HG03097 (cell line): ENCODE measurements at regions not wholly inside any gene's neighbourhood (a gene's known extent, or its start where the extent isn't known, plus 50 kb on each side); places are given as distances from the start of the nearest gene placed in this dataset.

Experiments used
- ATAC-seq: cut with Tn5 transposase; IDR thresholded peaks from one replicate; pipeline ENCODE4 v1.9.1; 2021; ENCODE audit not compliant: unreplicated experiment, low FRiP score

GRCh38 chrX:14194711-14195110 lies 165.0 kb upstream of the GEMIN8 start:
- no peak for ATAC-seq

- no peak for ATAC-seq
Observed at GRCh38 chrX:14193547-14193946, 163.9 kb upstream of the GEMIN8 start.

- no peak for ATAC-seq
Observed at GRCh38 chrX:14173873-14174272, 144.2 kb upstream of the GEMIN8 start.

- no peak for ATAC-seq
Observed at GRCh38 chrX:14164828-14165227, 135.1 kb upstream of the GEMIN8 start.

- ATAC-seq, result no peak
Observed at GRCh38 chrX:14125462-14125861, 95.8 kb upstream of the GEMIN8 start.

- no peak for ATAC-seq
Observed at GRCh38 chrX:14124562-14124961, 94.9 kb upstream of the GEMIN8 start.

- ATAC-seq, result peak; percentile 59
Observed at GRCh38 chrX:14095702-14096101, 66.0 kb upstream of the GEMIN8 start.

GRCh38 chrX:14094191-14094590 lies 64.5 kb upstream of the GEMIN8 start:
- ATAC-seq, result no peak

GRCh38 chrX:14084466-14084865 lies 54.8 kb upstream of the GEMIN8 start:
- no peak for ATAC-seq

- ATAC-seq, result no peak
Observed at GRCh38 chrX:14083783-14084182, 54.1 kb upstream of the GEMIN8 start.

GRCh38 chrX:14079891-14080430 lies 50.3 kb upstream of the GEMIN8 start:
- no peak for ATAC-seq
